DND-41 (cell line): ENCODE measurements at regions not wholly inside any gene's neighbourhood (a gene's known extent, or its start where the extent isn't known, plus 50 kb on each side); places are given as distances from the start of the nearest gene placed in this dataset.

Experiments used
- EZH2 ChIP-seq: IDR thresholded peaks from 3 replicates; pipeline ENCODE4 v1.6.1; 2012; ENCODE audit warnings: borderline replicate concordance, low read depth, mild to moderate bottlenecking, moderate library complexity, low read length, inconsistent platforms; ENCODE audit not compliant: severe bottlenecking
- TF ChIP-seq, protein P1 (sequence below): IDR thresholded peaks from 2 replicates; pipeline ENCODE4 v1.5.1; 2012; ENCODE audit warnings: borderline replicate concordance, low read length, moderate library complexity, mild to moderate bottlenecking; ENCODE audit not compliant: poor library complexity, severe bottlenecking; ENCODE audit errors: extremely low read depth

DNA sequence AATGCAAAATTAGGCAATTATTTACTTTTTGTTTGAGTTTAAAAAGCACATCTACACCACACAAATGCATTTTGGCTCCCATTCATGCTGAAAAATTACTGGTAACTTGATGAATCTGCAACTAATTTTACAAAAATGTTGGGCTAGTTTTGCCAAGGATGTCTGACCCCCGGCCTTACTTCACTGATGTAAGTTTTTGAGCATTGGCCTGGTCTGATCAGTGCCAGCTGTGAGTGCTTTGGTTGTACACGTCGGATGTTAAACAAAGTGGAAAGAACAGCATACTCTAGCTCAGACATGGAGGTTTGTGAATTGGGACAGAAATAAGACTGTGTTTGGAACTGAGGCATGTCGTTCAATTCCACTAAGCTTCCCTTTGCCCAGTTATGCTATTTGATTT is 1044.2 kb downstream of the TLE4 start:
- TF ChIP-seq, protein P1, sequence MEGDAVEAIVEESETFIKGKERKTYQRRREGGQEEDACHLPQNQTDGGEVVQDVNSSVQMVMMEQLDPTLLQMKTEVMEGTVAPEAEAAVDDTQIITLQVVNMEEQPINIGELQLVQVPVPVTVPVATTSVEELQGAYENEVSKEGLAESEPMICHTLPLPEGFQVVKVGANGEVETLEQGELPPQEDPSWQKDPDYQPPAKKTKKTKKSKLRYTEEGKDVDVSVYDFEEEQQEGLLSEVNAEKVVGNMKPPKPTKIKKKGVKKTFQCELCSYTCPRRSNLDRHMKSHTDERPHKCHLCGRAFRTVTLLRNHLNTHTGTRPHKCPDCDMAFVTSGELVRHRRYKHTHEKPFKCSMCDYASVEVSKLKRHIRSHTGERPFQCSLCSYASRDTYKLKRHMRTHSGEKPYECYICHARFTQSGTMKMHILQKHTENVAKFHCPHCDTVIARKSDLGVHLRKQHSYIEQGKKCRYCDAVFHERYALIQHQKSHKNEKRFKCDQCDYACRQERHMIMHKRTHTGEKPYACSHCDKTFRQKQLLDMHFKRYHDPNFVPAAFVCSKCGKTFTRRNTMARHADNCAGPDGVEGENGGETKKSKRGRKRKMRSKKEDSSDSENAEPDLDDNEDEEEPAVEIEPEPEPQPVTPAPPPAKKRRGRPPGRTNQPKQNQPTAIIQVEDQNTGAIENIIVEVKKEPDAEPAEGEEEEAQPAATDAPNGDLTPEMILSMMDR = no peak
- no peak for TF ChIP-seq EZH2
